OCI-LY1 (cell line): ENCODE measurements at regions not wholly inside any gene's neighbourhood (a gene's known extent, or its start where the extent isn't known, plus 50 kb on each side); places are given as distances from the start of the nearest gene placed in this dataset.

Experiments
- H2AFZ ChIP-seq: fragments of 200-600 bp; sonication (generic), shearing (Covaris generic); 2 replicates; pipeline ENCODE4 v1.6.0; 2014; ENCODE audit warnings: antibody characterized with exemption, mild to moderate bottlenecking, low read length
- H3F3A ChIP-seq: fragments of 200-600 bp; sonication (generic), shearing (Covaris generic); 2 replicates; pipeline ENCODE4 v1.6.0; 2014; ENCODE audit warnings: mild to moderate bottlenecking, antibody characterized with exemption, low read length, moderate library complexity; ENCODE audit not compliant: insufficient read depth
- H3K27ac ChIP-seq: fragments of 200-600 bp; sonication (generic); 2 replicates; pipeline ENCODE4 v1.5.1; 2014; ENCODE audit warnings: low read length, mixed run types, mild to moderate bottlenecking, low read depth; ENCODE audit not compliant: poor library complexity, severe bottlenecking
- H3K27me3 ChIP-seq: fragments of 200-600 bp; sonication (generic); 2 replicates; pipeline ENCODE4 v1.6.0; 2014; ENCODE audit warnings: antibody characterized with exemption, mild to moderate bottlenecking, low read length, moderate library complexity; ENCODE audit not compliant: insufficient read depth
- H3K36me3 ChIP-seq: fragments of 200-600 bp; sonication (generic); 2 replicates; pipeline ENCODE4 v1.6.1; 2014; ENCODE audit warnings: mild to moderate bottlenecking, antibody characterized with exemption, low read length, moderate library complexity, mixed read lengths; ENCODE audit not compliant: insufficient read depth
- H3K4me1 ChIP-seq: fragments of 200-600 bp; sonication (generic); 2 replicates; pipeline ENCODE4 v1.5.1; 2014; ENCODE audit warnings: mild to moderate bottlenecking, low read length, moderate library complexity; ENCODE audit not compliant: insufficient read depth, severe bottlenecking
- H3K4me2 ChIP-seq: fragments of 200-600 bp; sonication (generic), shearing (Covaris generic); 2 replicates; pipeline ENCODE4 v1.6.1; 2014; ENCODE audit warnings: low read length
- H3K4me3 ChIP-seq: fragments of 200-600 bp; sonication (generic); 2 replicates; pipeline ENCODE4 v1.5.1; 2014; ENCODE audit warnings: low read length, low read depth, mild to moderate bottlenecking, mixed read lengths; ENCODE audit not compliant: poor library complexity, severe bottlenecking
- H3K79me2 ChIP-seq: fragments of 200-600 bp; shearing (Covaris generic); 2 replicates; pipeline ENCODE4 v1.6.1; 2016; ENCODE audit warnings: mixed run types, low read length, mixed read lengths; ENCODE audit not compliant: insufficient read depth
- H3K9ac ChIP-seq: fragments of 200-600 bp; sonication (generic), shearing (Covaris generic); 2 replicates; pipeline ENCODE4 v1.6.1; 2014; ENCODE audit warnings: mild to moderate bottlenecking, low read length, mixed read lengths
- H3K9me2 ChIP-seq: fragments of 200-600 bp; sonication (generic), shearing (Covaris generic); 2 replicates; pipeline ENCODE4 v1.6.1; 2014; ENCODE audit warnings: low read depth, mild to moderate bottlenecking, low read length, mixed read lengths
- H3K9me3 ChIP-seq: fragments of 200-600 bp; shearing (Covaris generic); 2 replicates; pipeline ENCODE4 v1.6.1; 2014; ENCODE audit warnings: low read length, mixed read lengths
- H4K20me1 ChIP-seq: fragments of 200-600 bp; sonication (generic), shearing (Covaris generic); 2 replicates; pipeline ENCODE4 v1.6.0; 2016; ENCODE audit warnings: mild to moderate bottlenecking, low read length; ENCODE audit not compliant: insufficient read depth
- EZH2 ChIP-seq: fragments of 200-600 bp; sonication (generic), shearing (Covaris generic); IDR thresholded peaks from 2 replicates; pipeline ENCODE4 v1.8.0; 2017; ENCODE audit warnings: borderline replicate concordance, mixed run types, mild to moderate bottlenecking, antibody characterized with exemption, low read length, moderate library complexity, mixed read lengths
- TF ChIP-seq, protein P1 (sequence below): fragments of 200-600 bp; sonication (generic), shearing (Covaris generic); IDR thresholded peaks from 2 replicates; pipeline ENCODE4 v1.5.1; 2017; ENCODE audit warnings: mild to moderate bottlenecking, antibody characterized with exemption, low read length, moderate library complexity, mixed read lengths

DNA sequence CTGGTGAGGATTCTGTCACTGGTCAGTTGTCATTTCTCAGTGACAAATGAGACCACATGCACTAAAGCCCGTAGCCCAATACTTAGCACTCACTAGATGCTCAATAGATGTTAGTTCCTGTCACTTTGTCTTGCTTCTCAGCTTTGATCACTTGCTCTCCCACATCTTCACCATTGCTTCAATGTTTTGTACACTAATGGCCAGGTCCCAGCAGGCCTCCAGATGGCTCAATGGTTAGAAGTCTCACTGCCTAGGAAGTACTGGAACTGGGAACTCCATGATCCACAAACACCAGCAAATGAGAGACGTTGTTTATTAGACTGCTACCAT lies 502.8 kb upstream of the JARID2 start:
- peaks cover 6% of the 10 kb centered on the region for H3K4me1 ChIP-seq
- no peaks in the 10 kb centered on the region for H3K27me3 ChIP-seq
- no peaks in the 10 kb centered on the region for H3K79me2 ChIP-seq
- H3K36me3 ChIP-seq, result no peaks in the 10 kb centered on the region
- H3K9me3 ChIP-seq, result no peaks in the 10 kb centered on the region
- no peaks in the 10 kb centered on the region for H4K20me1 ChIP-seq
- H3K9ac ChIP-seq, result no peak overlapping the region
- no peaks in the 10 kb centered on the region; the same call in 1 of the 2 replicates for H3F3A ChIP-seq
- TF ChIP-seq, protein P1, sequence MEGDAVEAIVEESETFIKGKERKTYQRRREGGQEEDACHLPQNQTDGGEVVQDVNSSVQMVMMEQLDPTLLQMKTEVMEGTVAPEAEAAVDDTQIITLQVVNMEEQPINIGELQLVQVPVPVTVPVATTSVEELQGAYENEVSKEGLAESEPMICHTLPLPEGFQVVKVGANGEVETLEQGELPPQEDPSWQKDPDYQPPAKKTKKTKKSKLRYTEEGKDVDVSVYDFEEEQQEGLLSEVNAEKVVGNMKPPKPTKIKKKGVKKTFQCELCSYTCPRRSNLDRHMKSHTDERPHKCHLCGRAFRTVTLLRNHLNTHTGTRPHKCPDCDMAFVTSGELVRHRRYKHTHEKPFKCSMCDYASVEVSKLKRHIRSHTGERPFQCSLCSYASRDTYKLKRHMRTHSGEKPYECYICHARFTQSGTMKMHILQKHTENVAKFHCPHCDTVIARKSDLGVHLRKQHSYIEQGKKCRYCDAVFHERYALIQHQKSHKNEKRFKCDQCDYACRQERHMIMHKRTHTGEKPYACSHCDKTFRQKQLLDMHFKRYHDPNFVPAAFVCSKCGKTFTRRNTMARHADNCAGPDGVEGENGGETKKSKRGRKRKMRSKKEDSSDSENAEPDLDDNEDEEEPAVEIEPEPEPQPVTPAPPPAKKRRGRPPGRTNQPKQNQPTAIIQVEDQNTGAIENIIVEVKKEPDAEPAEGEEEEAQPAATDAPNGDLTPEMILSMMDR, result no peak
- TF ChIP-seq EZH2, result no peak
- no peak overlapping the region for H3K27ac ChIP-seq
- no peak overlapping the region for H3K4me2 ChIP-seq
- H2AFZ ChIP-seq, result no peak overlapping the region
- no peak overlapping the region for H3K4me3 ChIP-seq
- no peaks in the 10 kb centered on the region for H3K9me2 ChIP-seq

DNA sequence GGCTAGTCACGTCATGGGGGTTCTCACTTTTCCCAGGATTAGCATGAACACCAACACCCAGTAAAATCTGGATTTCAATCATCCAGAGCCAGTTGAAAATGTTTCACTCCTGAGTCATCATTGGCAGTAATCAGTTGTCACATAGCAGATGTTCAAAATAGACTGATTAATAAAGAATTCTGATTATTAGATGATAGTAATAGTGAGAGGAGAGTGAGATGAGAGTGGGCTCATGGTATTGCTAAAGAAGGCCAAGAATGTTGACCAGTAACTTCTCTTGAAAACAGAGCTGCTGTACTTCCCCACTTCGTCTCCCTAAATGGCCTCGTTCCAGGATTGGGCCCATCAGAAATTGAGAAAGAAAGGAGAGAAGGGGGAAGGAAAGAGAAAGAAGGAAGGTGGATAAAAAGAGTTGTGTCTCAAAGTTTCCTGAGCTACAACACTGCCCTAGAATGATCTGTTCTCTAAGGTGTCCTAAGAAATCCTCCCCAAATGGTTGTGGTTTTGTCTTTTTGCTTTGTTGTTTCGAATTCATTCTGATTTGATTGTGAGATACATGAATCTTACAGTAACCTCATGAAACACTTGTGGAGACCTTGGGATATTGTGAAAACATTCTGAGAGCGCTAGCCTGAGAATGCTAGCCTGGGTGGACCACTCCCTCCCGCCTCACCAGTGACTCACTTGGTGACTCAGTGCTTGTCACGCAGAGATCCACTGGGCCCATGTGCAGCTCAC lies 502.2 kb upstream of the JARID2 start:
- no peak overlapping the region for H3K4me2 ChIP-seq
- no peak overlapping the region for H3K9ac ChIP-seq
- no peak overlapping the region for H2AFZ ChIP-seq

DNA sequence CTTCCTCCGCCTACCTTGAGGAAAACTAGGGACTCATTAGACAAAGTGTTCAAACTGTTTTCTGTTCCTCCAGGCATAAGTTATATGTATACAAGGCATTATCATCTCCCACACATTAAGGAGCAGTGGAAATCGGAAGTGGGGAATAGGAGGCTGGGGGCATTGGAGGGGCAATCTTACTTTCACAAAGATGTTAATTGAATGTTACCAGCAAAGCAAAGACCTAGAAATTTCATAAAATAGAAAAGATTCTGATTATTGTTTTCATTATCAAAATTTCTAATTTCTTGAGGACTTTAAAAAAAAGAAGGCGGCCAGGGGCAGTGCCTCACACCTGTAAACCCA lies 501.7 kb upstream of the JARID2 start:
- Histone ChIP-seq H3K9me2 (no peaks in the 10 kb centered on the region), H3K9me3 (no peaks in the 10 kb centered on the region), H3K4me3 (no peak overlapping the region), H3K79me2 (no peaks in the 10 kb centered on the region), H4K20me1 (no peaks in the 10 kb centered on the region), H3F3A (no peaks in the 10 kb centered on the region; the same call in 1 of the 2 replicates), H3K27me3 (no peaks in the 10 kb centered on the region), H3K9ac (no peak overlapping the region), H3K27ac (no peak overlapping the region), H2AFZ (no peak overlapping the region), H3K4me1 (peaks cover under 1% of the 10 kb centered on the region), H3K36me3 (no peaks in the 10 kb centered on the region), H3K4me2 (no peak overlapping the region)
- TF ChIP-seq EZH2, result no peak
- TF ChIP-seq, protein P1, result no peak

More for the DNA sequence above, 502.2 kb upstream of the JARID2 start:
- Histone ChIP-seq H3K4me3 (no peak overlapping the region), H3K79me2 (no peaks in the 10 kb centered on the region), H3K27ac (no peak overlapping the region), H3K9me3 (no peaks in the 10 kb centered on the region), H4K20me1 (no peaks in the 10 kb centered on the region), H3K4me1 (peaks cover 5% of the 10 kb centered on the region), H3K9me2 (no peaks in the 10 kb centered on the region), H3K27me3 (no peaks in the 10 kb centered on the region), H3K36me3 (no peaks in the 10 kb centered on the region), H3F3A (no peaks in the 10 kb centered on the region; the same call in 1 of the 2 replicates)
- TF ChIP-seq, protein P1, result no peak
- TF ChIP-seq EZH2, result no peak
